HFF-Myc (cell line): ENCODE measurements at regions not wholly inside any gene's neighbourhood (a gene's known extent, or its start where the extent isn't known, plus 50 kb on each side); places are given as distances from the start of the nearest gene placed in this dataset.

Experiments used
- DNase-seq: peaks from one replicate; pipeline ENCODE4 v3.0.0-alpha.2; 2011; ENCODE audit warnings: low read depth; ENCODE audit errors: extremely low read depth
- H3K4me3 ChIP-seq: replicated peaks from 2 replicates; pipeline ENCODE4 v1.5.1; 2011; ENCODE audit warnings: low read depth, mild to moderate bottlenecking, control low read depth, low read length
- TF ChIP-seq, protein P1 (sequence below): IDR thresholded peaks from 2 replicates; pipeline ENCODE4 v1.5.1; 2012; ENCODE audit warnings: mild to moderate bottlenecking, low read depth, low read length, control low read depth; ENCODE audit errors: missing control alignments

DNA sequence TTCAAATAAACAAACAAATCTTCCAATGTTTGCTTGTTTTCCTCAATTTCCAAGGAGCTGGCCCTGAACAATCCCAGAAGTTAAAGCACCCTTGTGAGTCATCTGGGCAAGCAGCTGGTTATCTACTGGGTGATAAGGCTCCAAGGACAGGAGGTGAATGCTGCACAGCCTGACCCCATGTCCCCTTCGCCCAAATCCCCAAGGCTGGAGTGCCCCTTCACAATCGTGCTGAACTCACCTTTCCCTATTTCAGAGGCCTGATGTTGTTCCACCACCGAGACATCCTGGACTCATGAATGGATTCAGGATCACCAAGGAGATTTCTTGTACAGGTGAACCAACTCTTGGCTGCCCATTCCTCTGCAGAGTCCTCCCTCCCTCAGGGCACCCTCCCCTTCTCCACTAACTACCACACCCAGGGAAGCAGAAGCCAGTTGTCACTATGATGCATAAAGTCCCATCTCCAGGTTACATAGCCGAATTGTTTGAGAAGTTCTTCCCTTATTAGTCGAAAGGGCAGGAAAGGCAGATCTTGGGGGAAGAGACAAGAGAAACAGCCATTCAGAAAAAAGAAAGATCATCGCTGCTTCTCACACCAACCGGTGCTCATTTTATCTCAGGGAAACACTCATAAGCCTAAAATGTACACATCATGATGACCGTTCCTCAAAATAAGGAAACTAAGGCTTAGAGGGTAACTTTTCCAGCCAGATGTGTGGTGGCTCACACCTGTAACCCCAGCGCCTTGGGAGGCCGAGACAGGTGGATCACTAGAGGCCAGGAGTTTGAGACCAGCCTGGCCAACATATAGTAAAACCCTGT lies 138.8 kb upstream of the RREB1 start:
- TF ChIP-seq, protein P1, sequence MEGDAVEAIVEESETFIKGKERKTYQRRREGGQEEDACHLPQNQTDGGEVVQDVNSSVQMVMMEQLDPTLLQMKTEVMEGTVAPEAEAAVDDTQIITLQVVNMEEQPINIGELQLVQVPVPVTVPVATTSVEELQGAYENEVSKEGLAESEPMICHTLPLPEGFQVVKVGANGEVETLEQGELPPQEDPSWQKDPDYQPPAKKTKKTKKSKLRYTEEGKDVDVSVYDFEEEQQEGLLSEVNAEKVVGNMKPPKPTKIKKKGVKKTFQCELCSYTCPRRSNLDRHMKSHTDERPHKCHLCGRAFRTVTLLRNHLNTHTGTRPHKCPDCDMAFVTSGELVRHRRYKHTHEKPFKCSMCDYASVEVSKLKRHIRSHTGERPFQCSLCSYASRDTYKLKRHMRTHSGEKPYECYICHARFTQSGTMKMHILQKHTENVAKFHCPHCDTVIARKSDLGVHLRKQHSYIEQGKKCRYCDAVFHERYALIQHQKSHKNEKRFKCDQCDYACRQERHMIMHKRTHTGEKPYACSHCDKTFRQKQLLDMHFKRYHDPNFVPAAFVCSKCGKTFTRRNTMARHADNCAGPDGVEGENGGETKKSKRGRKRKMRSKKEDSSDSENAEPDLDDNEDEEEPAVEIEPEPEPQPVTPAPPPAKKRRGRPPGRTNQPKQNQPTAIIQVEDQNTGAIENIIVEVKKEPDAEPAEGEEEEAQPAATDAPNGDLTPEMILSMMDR: no peak
- DNase-seq: no peak
- no peak overlapping the region for H3K4me3 ChIP-seq

GRCh38 chr6:6969761-6970223 lies 138.0 kb upstream of the RREB1 start:
- H3K4me3 ChIP-seq: no peak overlapping the region
- TF ChIP-seq, protein P1: no peak
- DNase-seq: no peak

DNA sequence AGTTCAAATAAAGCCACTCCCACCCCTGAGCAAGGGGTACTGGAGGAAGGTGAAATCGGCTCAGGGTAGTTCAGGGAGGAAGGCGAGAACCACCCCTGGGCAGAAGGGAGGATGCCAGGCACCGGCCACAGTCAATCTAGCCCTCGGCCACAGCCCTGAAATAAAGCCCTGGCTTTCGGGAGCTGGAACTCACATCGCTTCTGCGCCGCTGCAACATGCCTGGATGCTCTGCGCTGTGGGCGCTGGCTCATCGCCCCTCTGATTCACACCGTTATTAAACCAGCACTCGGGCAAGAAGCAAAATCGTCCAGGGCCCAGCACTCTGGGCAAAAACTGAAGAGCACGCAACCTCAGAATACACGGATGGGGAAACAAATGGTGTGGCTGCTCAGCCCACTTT lies 136.9 kb upstream of the RREB1 start:
- H3K4me3 ChIP-seq: no peak overlapping the region
- TF ChIP-seq, protein P1: no peak
- no peak for DNase-seq

DNA sequence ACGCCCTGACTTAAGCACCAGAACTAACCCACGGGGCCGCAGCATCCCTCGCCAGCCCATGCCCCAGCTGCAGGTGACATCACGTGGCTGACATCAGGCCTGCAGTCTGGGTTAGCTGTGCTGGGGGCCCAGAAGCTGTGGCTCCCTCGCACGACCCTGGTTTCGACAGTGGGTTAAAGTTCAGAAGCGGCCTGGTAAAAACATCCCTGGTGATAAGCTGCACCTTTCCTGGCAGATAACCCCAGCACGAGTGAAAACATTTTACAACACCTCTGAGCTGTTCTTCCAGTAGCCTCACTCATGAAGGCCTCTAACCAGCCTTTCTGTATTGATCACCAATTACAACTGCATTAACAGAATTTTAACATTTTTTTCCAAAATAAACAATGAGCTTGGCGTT lies 136.4 kb upstream of the RREB1 start:
- TF ChIP-seq, protein P1: no peak
- no peak for DNase-seq
- H3K4me3 ChIP-seq: no peak overlapping the region

DNA sequence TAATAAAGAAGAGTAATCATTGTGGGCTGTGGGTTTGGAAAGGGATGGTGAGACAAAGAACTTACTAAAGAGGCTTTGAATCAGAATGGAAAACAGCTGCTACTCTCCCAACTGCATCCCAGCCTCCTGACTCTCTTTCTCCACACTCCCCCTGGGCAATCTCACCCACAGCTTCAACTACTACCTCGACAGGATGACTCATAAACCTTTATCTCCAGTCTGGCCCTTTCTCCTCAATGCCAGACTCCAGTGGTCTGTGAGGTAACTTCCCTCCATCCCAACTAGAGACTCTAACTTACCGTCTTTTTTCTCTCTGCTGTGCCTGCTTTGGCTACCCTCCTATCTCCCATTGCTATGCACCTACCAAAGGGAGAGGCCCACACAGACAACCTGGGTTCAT lies 135.3 kb upstream of the RREB1 start:
- no peak overlapping the region for H3K4me3 ChIP-seq
- TF ChIP-seq, protein P1: no peak
- DNase-seq: peak; percentile 4

GRCh38 chr6:6973721-6974120 lies 134.0 kb upstream of the RREB1 start:
- no peak for DNase-seq
- TF ChIP-seq, protein P1: no peak

More at GRCh38 chr6:6973721-6974120, 134.0 kb upstream of the RREB1 start:
- H3K4me3 ChIP-seq: no peak overlapping the region
